T-helper 17 cell (primary cell): ENCODE measurements at regions not wholly inside any gene's neighbourhood (a gene's known extent, or its start where the extent isn't known, plus 50 kb on each side); places are given as distances from the start of the nearest gene placed in this dataset.
"Not testable (repeated sequence)": the region's sequence is repeated elsewhere in the genome, so short reads cannot be mapped to it uniquely, and the experiment has no call there.

Experiments used
- ATAC-seq: fragments of 150-1000 bp; cut with Tn5 transposase; 2 replicates; pipeline ENCODE4 v1.10.0; 2021; ENCODE audit warnings: mild to moderate bottlenecking, moderate library complexity
- DNase-seq, 3 donors: peaks; one replicate each; pipeline versions ENCODE4 v3.0.0 to v3.0.0-alpha.2; 2020 to 2021
- H3K9me3 ChIP-seq: one replicate; pipeline ENCODE4 v1.7.0; 2013; ENCODE audit warnings: low read length, mild to moderate bottlenecking; ENCODE audit not compliant: control insufficient read depth, poor library complexity, severe bottlenecking
- H3K27ac Mint-ChIP-seq: one replicate; pipeline ENCODE4 v1.8.0; 2022; ENCODE audit warnings: mild to moderate bottlenecking, moderate library complexity, mixed read lengths
- H3K27me3 Mint-ChIP-seq: one replicate; pipeline ENCODE4 v1.8.0; 2022; ENCODE audit warnings: mixed read lengths
- H3K36me3 Mint-ChIP-seq: one replicate; pipeline ENCODE4 v1.8.0; 2022; ENCODE audit warnings: low read depth, mixed read lengths
- H3K4me1 Mint-ChIP-seq: one replicate; pipeline ENCODE4 v1.8.0; 2022; ENCODE audit warnings: mild to moderate bottlenecking, mixed read lengths
- H3K4me3 Mint-ChIP-seq: one replicate; pipeline ENCODE4 v1.8.0; 2022; ENCODE audit warnings: mild to moderate bottlenecking, moderate library complexity, mixed read lengths

DNA sequence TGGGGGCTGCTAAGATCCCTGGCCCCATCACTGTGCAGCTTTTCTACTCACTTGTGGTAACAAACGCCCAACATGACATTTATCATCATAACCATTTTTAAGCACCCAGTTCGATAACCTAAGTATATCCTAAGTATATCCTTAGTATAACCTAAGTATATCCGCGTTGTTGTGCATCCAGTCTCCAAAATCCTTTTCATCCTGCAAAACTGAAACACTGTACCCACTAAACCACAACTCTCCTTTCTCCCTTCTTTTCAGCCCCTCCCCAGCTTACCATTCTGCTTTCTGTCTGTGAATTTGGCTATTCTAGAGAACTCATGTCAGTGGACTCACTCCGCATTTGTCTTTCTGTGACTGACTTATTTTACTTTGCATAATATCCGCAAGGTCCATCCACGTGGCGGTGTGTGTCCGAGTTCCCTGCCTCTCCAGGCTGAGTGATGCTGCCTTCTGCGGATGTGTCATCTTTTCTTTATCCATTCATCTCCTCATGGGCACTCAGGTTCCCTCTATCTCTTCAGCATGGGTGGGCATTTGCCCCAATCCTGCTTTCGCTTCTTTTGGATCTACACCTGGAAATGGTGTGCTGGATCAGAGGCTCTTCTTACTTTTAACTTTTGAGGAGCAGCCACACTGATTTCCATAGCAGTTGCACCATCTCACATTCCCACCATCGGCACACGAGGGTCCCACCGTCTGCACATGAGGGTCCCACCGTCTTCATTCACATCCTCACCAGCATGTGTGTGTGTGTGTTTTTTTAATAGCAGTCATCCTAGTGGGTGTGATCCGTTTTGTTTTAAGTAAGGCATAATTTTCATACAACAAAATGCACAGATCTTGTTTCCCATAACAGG, 82.4 kb upstream of the CLDN5 start:
- peak overlapping the region; percentile 77 for H3K27ac Mint-ChIP-seq
- peaks cover 24% of the 10 kb centered on the region for H3K4me1 Mint-ChIP-seq
- H3K9me3 ChIP-seq, result no peaks in the 10 kb centered on the region
- H3K4me3 Mint-ChIP-seq, result peak overlapping the region; percentile 61
- no peaks in the 10 kb centered on the region for H3K27me3 Mint-ChIP-seq
- no peak for ATAC-seq
- no peak for DNase-seq
- no peaks in the 10 kb centered on the region for H3K36me3 Mint-ChIP-seq

DNA sequence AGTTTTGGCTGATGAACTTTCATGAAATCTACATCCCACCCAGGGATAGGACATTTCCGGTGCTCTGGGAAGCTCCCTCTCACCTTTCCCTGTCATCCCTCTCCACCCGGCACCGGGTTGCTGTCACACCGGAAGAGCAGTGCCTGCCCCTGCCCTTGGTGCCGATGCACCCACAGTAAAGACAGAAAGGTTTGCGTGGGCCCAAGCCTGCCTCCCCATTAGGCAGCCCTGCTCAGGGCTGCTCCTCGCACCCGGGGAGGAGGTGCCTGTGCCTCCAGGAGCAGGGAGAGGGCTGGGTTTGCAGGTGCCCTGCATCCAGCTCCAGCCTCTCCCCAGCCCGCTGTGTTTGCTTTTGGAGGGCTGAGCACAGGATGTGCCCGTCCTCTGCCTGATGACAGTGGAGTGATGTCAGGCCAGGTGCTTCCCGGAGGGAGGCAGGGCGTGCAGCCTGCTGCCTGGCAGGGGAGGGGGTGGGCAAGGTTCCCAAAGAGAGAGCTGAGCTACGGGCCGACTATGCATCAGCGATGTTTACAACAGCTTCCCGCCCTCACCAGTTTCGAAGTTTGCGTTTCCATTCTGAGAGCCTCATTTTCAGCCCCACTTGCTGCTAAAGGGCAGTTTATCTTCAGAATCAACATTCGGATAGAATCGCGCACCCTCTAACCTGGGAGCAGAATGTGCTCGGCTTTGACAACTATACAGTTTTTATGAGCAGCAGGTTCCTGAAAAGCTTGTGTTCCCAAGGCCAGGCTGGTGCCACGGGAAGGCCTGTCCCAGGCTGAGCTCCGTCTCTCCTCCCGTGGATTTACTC, 83.2 kb upstream of the CLDN5 start:
- H3K27me3 Mint-ChIP-seq, result no peaks in the 10 kb centered on the region
- peaks cover 24% of the 10 kb centered on the region for H3K4me1 Mint-ChIP-seq
- DNase-seq (peak in 1 of 3 donors; percentile 14), ATAC-seq (peak; percentile 90)
- H3K27ac Mint-ChIP-seq, result peak overlapping the region; percentile 77
- no peaks in the 10 kb centered on the region for H3K36me3 Mint-ChIP-seq
- no peaks in the 10 kb centered on the region for H3K9me3 ChIP-seq
- peak overlapping the region; percentile 61 for H3K4me3 Mint-ChIP-seq

DNA sequence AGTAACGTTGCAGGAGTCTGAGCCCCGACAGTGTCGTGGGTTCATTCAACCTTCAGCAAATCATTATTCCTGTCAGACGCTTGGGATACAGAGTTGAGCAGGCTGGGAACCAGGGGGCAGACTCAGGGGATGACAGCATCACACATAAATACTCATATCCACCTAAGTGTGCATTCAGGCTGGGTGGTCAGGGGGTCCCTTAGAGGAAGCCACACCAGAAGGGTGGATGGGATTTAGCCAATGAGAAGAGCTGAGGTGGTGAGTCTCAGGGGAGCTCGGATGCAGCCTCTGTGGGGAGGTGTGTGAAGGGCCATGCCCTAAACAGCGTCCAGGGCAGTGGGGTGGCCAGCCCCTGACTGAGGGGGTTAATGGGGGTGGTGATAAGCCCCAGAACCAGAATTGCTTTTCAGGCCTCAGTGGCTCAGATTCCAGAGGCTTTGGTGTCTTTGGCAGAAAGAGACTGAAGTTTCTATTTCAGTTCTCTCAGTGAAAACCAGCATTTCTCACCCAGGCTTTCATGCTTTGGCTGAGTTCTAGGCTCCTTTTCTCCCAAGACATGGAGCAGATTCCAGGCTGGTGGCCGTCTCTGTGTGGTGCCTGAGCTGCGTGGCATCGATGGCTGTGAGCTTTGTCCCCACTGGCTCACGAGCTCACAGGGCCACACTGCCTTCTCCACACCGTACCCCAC, 83.9 kb upstream of the CLDN5 start:
- no peaks in the 10 kb centered on the region for H3K27me3 Mint-ChIP-seq
- H3K4me1 Mint-ChIP-seq, result peaks cover 24% of the 10 kb centered on the region
- peak overlapping the region; percentile 15 for H3K4me3 Mint-ChIP-seq
- H3K36me3 Mint-ChIP-seq, result no peaks in the 10 kb centered on the region
- no peaks in the 10 kb centered on the region for H3K9me3 ChIP-seq
- no peak for ATAC-seq
- DNase-seq, result no peak
- peak overlapping the region; percentile 77 for H3K27ac Mint-ChIP-seq

DNA sequence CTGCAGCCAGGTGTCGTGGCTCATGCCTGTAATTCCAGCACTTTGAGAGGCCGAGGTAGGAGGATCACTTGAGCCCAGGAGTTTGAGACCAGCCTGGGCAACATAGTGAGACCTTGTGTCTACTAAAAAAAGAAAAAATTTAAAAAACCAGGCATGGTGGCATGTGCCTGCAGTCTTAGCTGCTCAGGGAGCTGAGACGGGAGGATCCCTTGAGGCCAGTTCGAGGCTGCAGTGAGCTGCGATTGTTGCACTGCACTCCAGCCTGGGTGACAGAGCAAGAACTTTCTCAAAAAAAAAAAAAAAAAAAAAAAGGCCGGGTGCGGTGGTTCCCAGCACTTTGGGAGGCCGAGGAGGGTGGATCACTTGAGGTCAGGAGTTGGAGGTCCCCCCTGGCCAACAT, 85.5 kb upstream of the CLDN5 start:
- H3K4me1 Mint-ChIP-seq, result peaks cover 22% of the 10 kb centered on the region
- not testable (repeated sequence) for H3K4me3 Mint-ChIP-seq, H3K27me3 Mint-ChIP-seq, H3K36me3 Mint-ChIP-seq, H3K9me3 ChIP-seq, DNase-seq, ATAC-seq
- H3K27ac Mint-ChIP-seq, result peak overlapping the region; percentile 77

DNA sequence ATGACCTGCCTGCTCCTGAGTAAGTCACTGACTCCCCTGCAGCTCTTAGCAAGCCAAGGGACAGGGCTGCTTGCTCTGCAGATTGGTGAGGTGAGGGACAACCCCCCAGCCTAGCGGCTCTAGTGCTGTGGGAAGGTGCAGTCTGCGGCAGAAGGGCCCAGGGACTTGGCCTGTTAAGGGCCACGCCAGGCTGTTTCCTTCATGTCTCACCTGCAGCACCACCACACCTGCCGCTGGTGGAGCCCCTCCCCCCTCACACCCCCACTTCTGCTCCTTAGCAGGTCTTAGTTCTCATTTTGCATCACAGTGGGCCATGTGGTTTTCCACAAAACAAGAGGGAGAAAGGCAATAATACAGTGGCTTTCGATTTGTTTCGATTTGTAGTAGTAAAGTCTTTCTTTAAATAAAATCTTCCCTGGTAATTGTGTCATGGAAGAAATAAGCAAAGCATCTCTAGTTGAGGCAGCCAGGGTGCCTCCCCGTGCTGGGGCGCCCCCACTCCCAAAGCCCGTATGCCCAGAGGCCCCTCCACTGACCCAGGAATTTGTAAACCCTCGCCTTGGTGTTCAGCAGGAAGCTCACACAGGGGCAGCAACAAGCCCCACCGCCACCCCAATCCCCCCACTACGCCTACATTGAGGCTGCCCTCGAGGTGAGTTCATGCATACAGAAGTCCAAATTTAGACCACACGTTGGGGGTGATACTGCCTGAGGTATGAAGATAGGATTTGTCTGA, 86.5 kb upstream of the CLDN5 start:
- DNase-seq (no peak), ATAC-seq (peak; percentile 26)
- no peaks in the 10 kb centered on the region for H3K27me3 Mint-ChIP-seq
- H3K4me1 Mint-ChIP-seq, result peaks cover 19% of the 10 kb centered on the region
- H3K27ac Mint-ChIP-seq, result no peak overlapping the region
- H3K4me3 Mint-ChIP-seq, result peak overlapping the region; percentile 19
- H3K9me3 ChIP-seq, result no peaks in the 10 kb centered on the region
- H3K36me3 Mint-ChIP-seq, result no peaks in the 10 kb centered on the region

DNA sequence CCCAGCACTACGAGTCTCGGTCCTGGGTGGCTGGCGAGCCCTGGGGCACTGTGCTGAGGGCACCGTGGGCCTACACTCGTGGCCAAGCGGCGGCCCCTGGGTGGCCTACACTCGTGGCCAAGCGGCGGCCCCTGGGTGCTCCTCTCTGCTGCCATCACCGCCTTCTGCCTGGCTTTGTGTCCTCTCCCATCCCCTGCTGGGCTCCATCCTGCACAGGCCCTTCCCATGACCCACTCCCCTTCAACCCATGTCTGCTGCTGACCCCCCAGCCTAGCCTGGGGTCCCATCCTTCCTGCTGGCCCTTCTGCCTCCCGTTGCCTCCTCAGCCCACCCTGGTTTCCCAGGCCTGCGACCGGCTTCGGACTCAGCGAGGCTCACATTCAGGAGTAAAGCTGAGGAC, 87.4 kb upstream of the CLDN5 start:
- H3K27me3 Mint-ChIP-seq, result no peaks in the 10 kb centered on the region
- H3K4me3 Mint-ChIP-seq, result no peak overlapping the region
- DNase-seq, result no peak
- peak overlapping the region; percentile 41 for H3K27ac Mint-ChIP-seq
- H3K9me3 ChIP-seq, result no peaks in the 10 kb centered on the region
- ATAC-seq, result no peak
- no peaks in the 10 kb centered on the region for H3K36me3 Mint-ChIP-seq
- peaks cover 19% of the 10 kb centered on the region for H3K4me1 Mint-ChIP-seq

DNA sequence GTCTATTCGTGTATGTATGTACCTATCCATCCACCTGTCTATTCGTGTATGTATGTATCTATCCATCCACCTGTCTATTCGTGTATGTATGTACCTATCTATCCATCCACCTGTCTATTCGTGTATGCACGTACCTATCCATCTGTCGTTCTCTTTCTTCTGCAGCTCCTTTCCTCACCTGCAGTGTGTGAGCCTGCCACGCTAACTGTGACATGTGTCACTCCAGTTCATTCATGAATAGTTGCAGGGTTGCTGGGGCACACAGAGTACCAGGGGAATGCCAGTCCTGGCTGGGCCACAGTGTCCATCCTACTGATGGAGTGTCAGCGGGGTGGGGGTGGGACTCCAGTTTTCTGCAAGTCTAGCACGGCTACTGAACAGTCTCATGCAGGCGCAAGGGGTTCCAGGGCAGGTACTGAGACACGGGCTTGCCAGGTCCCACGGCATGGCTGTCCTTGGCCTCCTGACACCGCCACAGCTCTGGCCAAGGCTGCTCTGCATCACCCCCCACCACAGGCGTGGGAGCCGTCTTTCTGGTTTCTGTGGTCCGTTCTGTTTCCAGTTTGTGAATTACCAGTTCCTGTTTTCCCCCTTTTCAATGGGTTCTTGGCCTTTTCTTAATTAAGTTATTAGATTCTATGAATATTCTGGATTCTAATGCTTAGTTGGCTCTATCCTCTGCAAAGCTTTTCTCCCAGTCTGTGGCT, 88.8 kb upstream of the CLDN5 start:
- ATAC-seq (no peak), DNase-seq (no peak)
- Mint-ChIP-seq H3K4me3 (no peak overlapping the region), H3K36me3 (no peaks in the 10 kb centered on the region), H3K27me3 (no peaks in the 10 kb centered on the region), H3K27ac (peak overlapping the region; percentile 32), H3K4me1 (peaks cover 11% of the 10 kb centered on the region)
- no peaks in the 10 kb centered on the region for H3K9me3 ChIP-seq

DNA sequence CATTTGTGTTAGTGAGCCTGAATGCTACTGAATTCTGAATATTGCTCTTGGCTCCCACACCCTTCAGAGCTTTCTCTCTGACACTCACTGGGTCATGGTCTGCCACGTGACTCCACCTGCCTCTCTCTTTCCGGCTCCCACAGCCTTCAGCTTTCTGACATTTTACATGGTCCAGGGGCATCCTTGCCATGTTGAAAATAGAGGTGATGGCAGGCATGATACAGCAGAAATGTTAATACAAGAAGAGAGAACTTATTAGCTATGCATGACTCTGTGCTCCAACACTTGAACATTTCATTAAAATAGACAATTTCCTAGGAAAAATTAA, 90.3 kb upstream of the CLDN5 start:
- no peak overlapping the region for H3K4me3 Mint-ChIP-seq
- ATAC-seq, result no peak
- H3K4me1 Mint-ChIP-seq, result peaks cover 11% of the 10 kb centered on the region
- H3K27ac Mint-ChIP-seq, result no peak overlapping the region
- H3K27me3 Mint-ChIP-seq, result no peaks in the 10 kb centered on the region
- no peaks in the 10 kb centered on the region for H3K9me3 ChIP-seq
- DNase-seq, result no peak
- H3K36me3 Mint-ChIP-seq, result no peaks in the 10 kb centered on the region

DNA sequence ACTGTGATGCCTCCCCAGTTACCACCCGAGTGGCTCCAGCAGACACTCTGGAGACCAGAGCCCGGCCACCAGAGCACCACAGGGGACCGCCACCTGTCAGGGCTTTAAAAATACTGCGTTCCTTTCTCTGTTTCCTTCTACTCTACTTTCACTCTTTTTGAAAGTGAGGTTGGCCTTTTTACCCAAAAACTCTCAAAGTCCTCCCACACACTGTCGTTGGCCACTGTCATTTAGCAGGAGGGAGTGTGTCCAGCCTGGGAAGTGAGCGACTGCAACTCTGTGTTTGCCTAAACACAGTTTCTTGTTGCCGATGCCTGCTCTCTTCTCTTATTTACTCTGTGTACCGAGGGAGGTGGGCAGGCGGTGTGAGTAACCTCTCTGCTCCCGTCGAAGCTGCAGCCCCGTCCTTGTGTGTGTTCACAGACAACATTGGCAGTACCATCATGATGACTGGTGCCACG, 90.8 kb upstream of the CLDN5 start:
- no peak overlapping the region for H3K4me3 Mint-ChIP-seq
- no peak for ATAC-seq
- no peak for DNase-seq
- H3K36me3 Mint-ChIP-seq, result no peaks in the 10 kb centered on the region
- H3K27ac Mint-ChIP-seq, result no peak overlapping the region
- peaks cover 13% of the 10 kb centered on the region for H3K4me1 Mint-ChIP-seq
- no peaks in the 10 kb centered on the region for H3K9me3 ChIP-seq
- H3K27me3 Mint-ChIP-seq, result no peaks in the 10 kb centered on the region

DNA sequence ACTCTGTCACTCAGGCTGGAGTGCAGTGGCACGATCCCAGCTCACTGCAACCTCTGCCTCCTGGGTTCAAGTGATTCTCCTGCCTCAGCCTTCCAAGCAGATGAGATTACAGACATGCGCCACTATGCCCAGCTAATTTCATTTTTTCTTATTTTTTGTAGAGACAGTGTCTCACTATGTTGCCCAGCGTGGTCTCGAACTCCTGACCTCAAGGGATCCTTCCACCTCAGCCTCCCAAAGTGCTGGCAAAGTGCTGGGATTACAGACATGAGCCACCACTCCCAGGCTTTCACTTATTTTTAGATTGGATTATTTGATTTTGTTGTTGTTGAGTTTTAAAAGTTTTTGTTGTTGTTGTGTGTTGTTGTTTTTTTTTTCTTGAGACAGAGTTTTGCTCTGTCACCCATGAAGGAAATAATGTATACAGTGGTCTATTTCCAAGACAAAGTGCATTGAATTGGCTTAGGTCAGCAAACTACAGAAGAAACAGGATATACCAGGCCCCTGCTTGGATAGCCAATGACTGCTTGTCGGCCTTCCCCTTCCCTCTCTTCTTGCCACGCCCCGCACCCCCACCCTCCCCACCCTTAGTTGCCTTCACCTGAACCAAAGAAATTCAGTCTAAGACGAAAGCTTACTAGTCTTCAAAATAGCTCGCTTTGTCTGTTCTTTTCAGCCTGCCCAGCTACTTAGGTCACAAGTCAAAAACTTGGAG, 91.8 kb upstream of the CLDN5 start:
- ATAC-seq (no peak), DNase-seq (no peak)
- H3K4me1 Mint-ChIP-seq, result peaks cover 8% of the 10 kb centered on the region
- H3K27ac Mint-ChIP-seq, result no peak overlapping the region
- H3K36me3 Mint-ChIP-seq, result no peaks in the 10 kb centered on the region
- H3K4me3 Mint-ChIP-seq, result no peak overlapping the region
- H3K9me3 ChIP-seq, result no peaks in the 10 kb centered on the region
- H3K27me3 Mint-ChIP-seq, result no peaks in the 10 kb centered on the region

DNA sequence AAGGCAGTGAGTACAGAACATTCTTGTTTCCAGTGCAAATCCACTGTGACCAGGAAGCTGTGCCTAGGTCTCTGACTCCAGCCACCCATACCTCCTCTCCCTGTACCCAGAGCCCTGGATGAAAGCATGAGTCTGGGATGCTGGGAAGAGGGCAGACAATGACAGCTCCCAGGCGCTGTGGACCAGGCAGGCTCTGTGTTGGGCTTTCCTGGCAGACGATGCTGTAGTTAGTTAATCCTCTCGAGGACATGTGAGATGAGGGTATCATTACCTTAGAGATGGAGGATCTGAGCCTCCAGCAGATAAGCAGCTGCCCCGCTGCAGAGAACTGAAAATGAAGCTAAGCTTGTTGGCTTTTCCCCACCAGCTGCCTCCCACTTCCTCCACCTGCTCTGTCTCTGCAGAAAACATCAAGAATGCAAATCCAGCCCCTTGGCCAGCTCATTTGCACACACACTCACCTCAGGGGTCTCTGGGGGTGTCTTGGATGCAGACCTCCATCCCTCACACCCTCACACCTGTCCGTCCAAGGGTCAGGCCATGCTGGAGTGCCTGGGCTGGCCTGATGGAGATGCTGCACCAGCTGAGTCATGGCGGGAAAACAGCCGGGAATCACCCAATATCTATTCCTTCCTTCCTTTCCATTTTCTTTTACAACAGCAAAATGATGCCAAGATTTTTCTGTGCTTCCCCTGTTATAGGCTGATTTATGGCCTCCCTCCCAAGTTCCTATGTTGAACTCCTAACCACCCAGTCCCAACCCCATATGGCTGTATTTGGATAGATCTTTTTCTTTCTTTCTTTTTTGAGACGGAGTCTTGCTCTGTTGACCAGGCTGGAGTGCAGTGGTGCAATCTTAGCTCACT, 94.9 kb upstream of the SEPTIN5 start:
- DNase-seq (no peak), ATAC-seq (no peak)
- Mint-ChIP-seq H3K27me3 (peaks cover 6% of the 10 kb centered on the region), H3K27ac (no peak overlapping the region), H3K36me3 (no peaks in the 10 kb centered on the region), H3K4me3 (no peak overlapping the region), H3K4me1 (peaks cover 13% of the 10 kb centered on the region)
- H3K9me3 ChIP-seq, result no peaks in the 10 kb centered on the region
